HEK293 (cell line): ENCODE measurements at regions not wholly inside any gene's neighbourhood (a gene's known extent, or its start where the extent isn't known, plus 50 kb on each side); places are given as distances from the start of the nearest gene placed in this dataset.

Experiments
- CTCF ChIA-PET: fragments of 350-600 bp; formaldehyde crosslinking; extraction: SDS; loops from one replicate; lab custom pipeline; 2021; ENCODE audit warnings: antibody characterized with exemption; lab: Yijun Ruan, JAX
- POLR2A ChIA-PET: fragments of 300-600 bp; formaldehyde crosslinking; extraction: SDS; loops from one replicate; lab custom pipeline; 2020; ENCODE audit warnings: antibody characterized with exemption, inconsistent platforms; lab: Yijun Ruan, JAX
- H3K27ac ChIP-seq: fragments of 200-500 bp; sonication (Bioruptor generic); 2 replicates; pipeline ENCODE4 v1.5.1; 2014; ENCODE audit warnings: low read depth, low read length, control low read depth, inconsistent platforms; ENCODE audit errors: extremely low read depth
- H3K36me3 ChIP-seq, 2 experiments: fragments of 200-500 bp in 1 of 2; sonication (Bioruptor generic) in 1 of 2; 1 replicate in 1 of 2; 2 replicates in 1 of 2; pipeline ENCODE4 v1.5.1; 2014 to 2017; ENCODE audit warnings: inconsistent platforms in 2 of 2, low read length in 2 of 2; ENCODE audit not compliant: control insufficient read depth in 2 of 2, insufficient read depth in 1 of 2
- H3K4me1 ChIP-seq: fragments of 200-500 bp; sonication (Bioruptor generic); 2 replicates; pipeline ENCODE4 v1.5.1; 2014; ENCODE audit warnings: mild to moderate bottlenecking, low read length, inconsistent platforms; ENCODE audit not compliant: control insufficient read depth, insufficient read depth
- H3K4me3 ChIP-seq: 2 replicates; pipeline ENCODE4 v1.5.1; 2011; ENCODE audit warnings: low read depth, mild to moderate bottlenecking, control low read depth, low read length, moderate library complexity
- H3K9me3 ChIP-seq: fragments of 200-500 bp; sonication (Bioruptor generic); 2 replicates; pipeline ENCODE4 v1.5.1; 2014; ENCODE audit warnings: low read depth, low read length, inconsistent platforms; ENCODE audit not compliant: control insufficient read depth, insufficient read depth
- HIC1 ChIP-seq: fragments of 450-650 bp; formaldehyde crosslinking; IDR thresholded peaks from 2 replicates; pipeline ENCODE4 v1.5.1; 2016; ENCODE audit warnings: missing biosample characterization, missing genetic modification characterization
- KLF17 ChIP-seq: fragments of 450-650 bp; formaldehyde crosslinking; IDR thresholded peaks from 2 replicates; pipeline ENCODE4 v1.5.1; 2016; ENCODE audit warnings: missing biosample characterization, missing genetic modification characterization
- SP2 ChIP-seq: fragments of 450-650 bp; formaldehyde crosslinking; IDR thresholded peaks from 2 replicates; pipeline ENCODE4 v1.5.1; 2016; ENCODE audit warnings: missing biosample characterization, missing genetic modification characterization
- ZBTB6 ChIP-seq: fragments of 450-650 bp; formaldehyde crosslinking; IDR thresholded peaks from 2 replicates; pipeline ENCODE4 v1.5.1; 2017; ENCODE audit warnings: missing biosample characterization, missing genetic modification characterization
- ZIC2 ChIP-seq: fragments of 450-650 bp; formaldehyde crosslinking; IDR thresholded peaks from 2 replicates; pipeline ENCODE4 v1.5.1; 2016; ENCODE audit warnings: missing biosample characterization, missing genetic modification characterization
- ZNF112 ChIP-seq: fragments of 450-650 bp; formaldehyde crosslinking; IDR thresholded peaks from 2 replicates; pipeline ENCODE4 v1.5.0; 2017; ENCODE audit warnings: missing biosample characterization, missing genetic modification characterization
- ZNF138 ChIP-seq: fragments of 450-650 bp; formaldehyde crosslinking; IDR thresholded peaks from 2 replicates; pipeline ENCODE4 v1.5.1; 2016; ENCODE audit warnings: missing biosample characterization, missing genetic modification characterization, borderline replicate concordance
- ZNF146 ChIP-seq: fragments of 450-650 bp; formaldehyde crosslinking; IDR thresholded peaks from 2 replicates; pipeline ENCODE4 v1.5.1; 2016; ENCODE audit warnings: missing biosample characterization, missing genetic modification characterization
- ZNF184 ChIP-seq: fragments of 450-650 bp; IDR thresholded peaks from 2 replicates; pipeline ENCODE4 v1.5.1; 2018; ENCODE audit warnings: missing biosample characterization, mild to moderate bottlenecking, missing genetic modification characterization
- ZNF37A ChIP-seq: fragments of 450-650 bp; IDR thresholded peaks from 2 replicates; pipeline ENCODE4 v1.5.1; 2018; ENCODE audit warnings: missing biosample characterization, missing genetic modification characterization
- ZNF548 ChIP-seq: fragments of 450-650 bp; formaldehyde crosslinking; IDR thresholded peaks from 2 replicates; pipeline ENCODE4 v1.5.1; 2016; ENCODE audit warnings: missing biosample characterization, missing genetic modification characterization
- ZNF555 ChIP-seq: fragments of 450-650 bp; formaldehyde crosslinking; conservative IDR thresholded peaks from 2 replicates; pipeline ENCODE4 v1.5.1; 2017; ENCODE audit warnings: missing biosample characterization, mild to moderate bottlenecking, missing genetic modification characterization, inconsistent platforms
- ZNF571 ChIP-seq: fragments of 450-650 bp; formaldehyde crosslinking; IDR thresholded peaks from 2 replicates; pipeline ENCODE4 v1.5.0; 2017; ENCODE audit warnings: missing biosample characterization, missing genetic modification characterization
- ZNF610 ChIP-seq: fragments of 450-650 bp; formaldehyde crosslinking; IDR thresholded peaks from 2 replicates; pipeline ENCODE4 v1.5.1; 2016; ENCODE audit warnings: missing biosample characterization, missing genetic modification characterization, borderline replicate concordance
- ZNF654 ChIP-seq: fragments of 450-650 bp; formaldehyde crosslinking; IDR thresholded peaks from 2 replicates; pipeline ENCODE4 v1.5.1; 2016; ENCODE audit warnings: low read depth, missing biosample characterization, missing genetic modification characterization
- ZNF664 ChIP-seq: fragments of 450-650 bp; formaldehyde crosslinking; IDR thresholded peaks from 2 replicates; pipeline ENCODE4 v1.5.1; 2016; ENCODE audit warnings: missing biosample characterization, missing genetic modification characterization
- ZNF670 ChIP-seq: fragments of 450-650 bp; formaldehyde crosslinking; IDR thresholded peaks from 2 replicates; pipeline ENCODE4 v1.5.1; 2016; ENCODE audit warnings: missing biosample characterization, missing genetic modification characterization, low read depth
- ZSCAN30 ChIP-seq: fragments of 450-650 bp; IDR thresholded peaks from 2 replicates; pipeline ENCODE4 v1.5.1; 2018; ENCODE audit warnings: missing biosample characterization, mild to moderate bottlenecking, missing genetic modification characterization, moderate library complexity
- ZXDB ChIP-seq: fragments of 450-650 bp; formaldehyde crosslinking; IDR thresholded peaks from 2 replicates; pipeline ENCODE4 v1.5.1; 2016; ENCODE audit warnings: missing biosample characterization, missing genetic modification characterization
- TF ChIP-seq, protein P1 (sequence below): fragments of 450-650 bp; formaldehyde crosslinking; IDR thresholded peaks from 2 replicates; pipeline ENCODE4 v1.5.1; 2017; ENCODE audit warnings: missing biosample characterization, mild to moderate bottlenecking, missing genetic modification characterization, moderate library complexity
- TF ChIP-seq, protein P2 (sequence below): fragments of 450-650 bp; formaldehyde crosslinking; IDR thresholded peaks from 2 replicates; pipeline ENCODE4 v1.5.1; 2016; ENCODE audit warnings: missing biosample characterization, missing genetic modification characterization, borderline replicate concordance
- TF ChIP-seq, protein P3 (sequence below): fragments of 450-650 bp; formaldehyde crosslinking; IDR thresholded peaks from 2 replicates; pipeline ENCODE4 v1.5.1; 2016; ENCODE audit warnings: missing biosample characterization, missing genetic modification characterization
- TF ChIP-seq, protein P4 (sequence below): fragments of 450-650 bp; formaldehyde crosslinking; IDR thresholded peaks from 2 replicates; pipeline ENCODE4 v1.5.0; 2017; ENCODE audit warnings: missing biosample characterization, missing genetic modification characterization, borderline replicate concordance

DNA sequence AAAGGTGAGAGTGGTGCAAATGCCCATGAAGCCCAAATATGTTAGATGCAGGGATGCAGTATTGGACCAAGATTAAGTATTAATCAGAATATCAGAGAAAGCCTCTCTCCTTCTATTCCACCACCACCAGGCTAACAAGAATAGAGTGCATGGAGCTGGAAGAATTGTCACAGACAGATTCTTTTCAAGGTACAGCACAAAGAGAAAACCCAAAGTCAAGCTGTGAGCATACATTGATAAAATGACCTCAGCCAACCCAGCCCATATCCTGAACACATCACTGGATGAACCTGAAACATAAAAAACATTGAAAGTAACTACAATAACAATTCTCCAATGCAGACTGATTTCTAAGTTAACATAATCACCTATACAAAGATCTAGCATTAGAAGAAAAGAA lies 445.7 kb upstream of the NETO1 start (continued):
- TF ChIP-seq, protein P1, sequence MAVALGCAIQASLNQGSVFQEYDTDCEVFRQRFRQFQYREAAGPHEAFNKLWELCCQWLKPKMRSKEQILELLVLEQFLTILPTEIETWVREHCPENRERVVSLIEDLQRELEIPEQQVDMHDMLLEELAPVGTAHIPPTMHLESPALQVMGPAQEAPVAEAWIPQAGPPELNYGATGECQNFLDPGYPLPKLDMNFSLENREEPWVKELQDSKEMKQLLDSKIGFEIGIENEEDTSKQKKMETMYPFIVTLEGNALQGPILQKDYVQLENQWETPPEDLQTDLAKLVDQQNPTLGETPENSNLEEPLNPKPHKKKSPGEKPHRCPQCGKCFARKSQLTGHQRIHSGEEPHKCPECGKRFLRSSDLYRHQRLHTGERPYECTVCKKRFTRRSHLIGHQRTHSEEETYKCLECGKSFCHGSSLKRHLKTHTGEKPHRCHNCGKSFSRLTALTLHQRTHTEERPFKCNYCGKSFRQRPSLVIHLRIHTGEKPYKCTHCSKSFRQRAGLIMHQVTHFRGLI: no peak
- no peak for TF ChIP-seq SP2
- no peak for TF ChIP-seq ZXDB
- TF ChIP-seq, all 188 proteins: peak for 0

DNA sequence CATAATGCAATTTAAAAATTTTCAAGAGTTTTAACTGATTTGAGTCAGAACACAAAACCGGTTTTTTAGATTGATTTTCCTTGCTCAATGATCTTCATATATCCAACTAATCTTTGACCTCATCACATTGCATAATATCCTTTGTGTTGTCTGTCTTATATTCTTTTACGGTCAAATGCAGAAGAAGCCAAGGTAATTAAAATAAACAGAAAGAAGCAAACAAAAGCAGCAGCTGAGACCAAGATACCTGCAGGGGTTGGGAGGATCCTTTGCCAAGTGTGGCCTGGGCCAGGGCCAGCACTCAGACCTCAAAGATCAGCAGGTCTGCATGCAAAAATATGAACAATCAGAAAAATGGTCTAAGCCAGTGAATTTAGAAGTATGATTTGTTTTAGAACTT lies 428.9 kb upstream of the NETO1 start:
- H3K4me1 ChIP-seq: no peaks in the 10 kb centered on the region
- H3K27ac ChIP-seq: no peak overlapping the region
- H3K9me3 ChIP-seq: no peaks in the 10 kb centered on the region
- H3K4me3 ChIP-seq: no peak overlapping the region
- TF ChIP-seq KLF17 (tag by site-specific recombination): no peak
- TF ChIP-seq, protein P2, sequence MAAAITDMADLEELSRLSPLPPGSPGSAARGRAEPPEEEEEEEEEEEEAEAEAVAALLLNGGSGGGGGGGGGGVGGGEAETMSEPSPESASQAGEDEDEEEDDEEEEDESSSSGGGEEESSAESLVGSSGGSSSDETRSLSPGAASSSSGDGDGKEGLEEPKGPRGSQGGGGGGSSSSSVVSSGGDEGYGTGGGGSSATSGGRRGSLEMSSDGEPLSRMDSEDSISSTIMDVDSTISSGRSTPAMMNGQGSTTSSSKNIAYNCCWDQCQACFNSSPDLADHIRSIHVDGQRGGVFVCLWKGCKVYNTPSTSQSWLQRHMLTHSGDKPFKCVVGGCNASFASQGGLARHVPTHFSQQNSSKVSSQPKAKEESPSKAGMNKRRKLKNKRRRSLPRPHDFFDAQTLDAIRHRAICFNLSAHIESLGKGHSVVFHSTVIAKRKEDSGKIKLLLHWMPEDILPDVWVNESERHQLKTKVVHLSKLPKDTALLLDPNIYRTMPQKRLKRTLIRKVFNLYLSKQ: no peak
- TF ChIP-seq ZNF654 (tag by site-specific recombination): no peak
- no peak for TF ChIP-seq ZNF37A
- no peak for TF ChIP-seq ZNF610 (tag by site-specific recombination)
- TF ChIP-seq ZIC2 (tag by site-specific recombination): no peak
- TF ChIP-seq ZNF138: no peak
- TF ChIP-seq ZNF184 (tag by site-specific recombination): no peak
- TF ChIP-seq ZNF555: no peak
- no peak for TF ChIP-seq ZNF146
- TF ChIP-seq, protein P3, sequence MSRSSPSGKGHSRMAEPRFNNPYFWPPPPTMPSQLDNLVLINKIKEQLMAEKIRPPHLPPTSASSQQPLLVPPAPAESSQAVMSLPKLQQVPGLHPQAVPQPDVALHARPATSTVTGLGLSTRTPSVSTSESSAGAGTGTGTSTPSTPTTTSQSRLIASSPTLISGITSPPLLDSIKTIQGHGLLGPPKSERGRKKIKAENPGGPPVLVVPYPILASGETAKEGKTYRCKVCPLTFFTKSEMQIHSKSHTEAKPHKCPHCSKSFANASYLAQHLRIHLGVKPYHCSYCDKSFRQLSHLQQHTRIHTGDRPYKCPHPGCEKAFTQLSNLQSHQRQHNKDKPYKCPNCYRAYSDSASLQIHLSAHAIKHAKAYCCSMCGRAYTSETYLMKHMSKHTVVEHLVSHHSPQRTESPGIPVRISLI (tag by site-specific recombination): no peak
- TF ChIP-seq ZNF571 (tag by site-specific recombination): no peak
- no peak for TF ChIP-seq ZSCAN30 (tag by site-specific recombination)
- H3K36me3 ChIP-seq: no peaks in the 10 kb centered on the region
- ChIA-PET POLR2A (no interaction called here), CTCF (no interaction called here)

- POLR2A ChIA-PET: no interaction called here
- Histone ChIP-seq H3K36me3 (no peaks in the 10 kb centered on the region), H3K9me3 (no peaks in the 10 kb centered on the region), H3K4me1 (no peaks in the 10 kb centered on the region), H3K4me3 (no peak overlapping the region), H3K27ac (no peak overlapping the region)
- no peak for TF ChIP-seq ZNF112
- TF ChIP-seq ZNF664 (tag by site-specific recombination): no peak
- TF ChIP-seq, protein P4, sequence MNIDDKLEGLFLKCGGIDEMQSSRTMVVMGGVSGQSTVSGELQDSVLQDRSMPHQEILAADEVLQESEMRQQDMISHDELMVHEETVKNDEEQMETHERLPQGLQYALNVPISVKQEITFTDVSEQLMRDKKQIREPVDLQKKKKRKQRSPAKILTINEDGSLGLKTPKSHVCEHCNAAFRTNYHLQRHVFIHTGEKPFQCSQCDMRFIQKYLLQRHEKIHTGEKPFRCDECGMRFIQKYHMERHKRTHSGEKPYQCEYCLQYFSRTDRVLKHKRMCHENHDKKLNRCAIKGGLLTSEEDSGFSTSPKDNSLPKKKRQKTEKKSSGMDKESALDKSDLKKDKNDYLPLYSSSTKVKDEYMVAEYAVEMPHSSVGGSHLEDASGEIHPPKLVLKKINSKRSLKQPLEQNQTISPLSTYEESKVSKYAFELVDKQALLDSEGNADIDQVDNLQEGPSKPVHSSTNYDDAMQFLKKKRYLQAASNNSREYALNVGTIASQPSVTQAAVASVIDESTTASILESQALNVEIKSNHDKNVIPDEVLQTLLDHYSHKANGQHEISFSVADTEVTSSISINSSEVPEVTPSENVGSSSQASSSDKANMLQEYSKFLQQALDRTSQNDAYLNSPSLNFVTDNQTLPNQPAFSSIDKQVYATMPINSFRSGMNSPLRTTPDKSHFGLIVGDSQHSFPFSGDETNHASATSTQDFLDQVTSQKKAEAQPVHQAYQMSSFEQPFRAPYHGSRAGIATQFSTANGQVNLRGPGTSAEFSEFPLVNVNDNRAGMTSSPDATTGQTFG: no peak
- no peak for TF ChIP-seq ZNF548 (tag by site-specific recombination)
- no peak for TF ChIP-seq ZNF670 (tag by site-specific recombination)
- no peak for TF ChIP-seq HIC1 (tag by site-specific recombination)
- no peak for TF ChIP-seq ZBTB6
- CTCF ChIA-PET: no interaction called here
These were observed 424.4 kb upstream of the NETO1 start for GRCh38 chr18:73292156-73292555.
